Spinal cord (tissue), 9 donors: ENCODE measurements at regions not wholly inside any gene's neighbourhood (a gene's known extent, or its start where the extent isn't known, plus 50 kb on each side); places are given as distances from the start of the nearest gene placed in this dataset.

Source experiments
- DNase-seq, 6 donors: peaks; one replicate each; pipeline versions ENCODE4 v3.0.0 to v3.0.0-alpha.2; 2013 to 2015; ENCODE audit warnings: low spot score in 6 of 6, low read depth in 4 of 6
- H3K27ac ChIP-seq: one replicate; pipeline ENCODE4 v1.5.1; 2013; ENCODE audit warnings: low read depth, low read length, control low read depth
- H3K27me3 ChIP-seq: one replicate; pipeline ENCODE4 v1.6.1; 2013; ENCODE audit warnings: low read length; ENCODE audit not compliant: control insufficient read depth, insufficient read depth
- H3K36me3 ChIP-seq: one replicate; pipeline ENCODE4 v1.6.1; 2013; ENCODE audit warnings: low read length; ENCODE audit not compliant: control insufficient read depth, insufficient read depth
- H3K4me1 ChIP-seq: one replicate; pipeline ENCODE4 v1.6.1; 2013; ENCODE audit warnings: low read length; ENCODE audit not compliant: control insufficient read depth, insufficient read depth
- H3K4me3 ChIP-seq: one replicate; pipeline ENCODE4 v1.5.1; 2013; ENCODE audit warnings: low read depth, low read length, control low read depth
- H3K9me3 ChIP-seq: one replicate; pipeline ENCODE4 v1.6.1; 2013; ENCODE audit warnings: low read length; ENCODE audit not compliant: control insufficient read depth, insufficient read depth
- WGBS: methylation state at CpG from one replicate; pipeline ENCODE4 v1.1.5; 2013; ENCODE audit warnings: missing lambda C conversion rate; ENCODE audit not compliant: insufficient coverage; 5-methylcytosine and 5-hydroxymethylcytosine counted together
- donor health status: healthy.

- peaks cover 12% of the 10 kb centered on the region for H3K4me1 ChIP-seq
- H3K9me3 ChIP-seq, result no peaks in the 10 kb centered on the region
- H3K36me3 ChIP-seq, result no peaks in the 10 kb centered on the region
- H3K4me3 ChIP-seq, result no peak overlapping the region
- no peak overlapping the region for H3K27ac ChIP-seq
- H3K27me3 ChIP-seq, result no peaks in the 10 kb centered on the region
- DNase-seq, result no peak
- WGBS, result 50% methylated on average over 7 of the region's 7 CpGs
Observed at GRCh38 chr5:61610678-61611024, 278.6 kb downstream of the ZSWIM6 start.

- H3K27ac ChIP-seq, result no peak overlapping the region
- no peaks in the 10 kb centered on the region for H3K36me3 ChIP-seq
- 29% methylated on average over 5 of the region's 8 CpGs for WGBS
- DNase-seq, result peak in 1 of 6 donors; percentile 65
- no peak overlapping the region for H3K4me3 ChIP-seq
- no peaks in the 10 kb centered on the region for H3K27me3 ChIP-seq
- H3K4me1 ChIP-seq, result peaks cover 21% of the 10 kb centered on the region
- H3K9me3 ChIP-seq, result no peaks in the 10 kb centered on the region
Observed at GRCh38 chr5:61612431-61612830, 280.4 kb downstream of the ZSWIM6 start.

GRCh38 chr5:61613679-61614078 is 281.6 kb downstream of the ZSWIM6 start:
- no peak overlapping the region for H3K27ac ChIP-seq
- no peaks in the 10 kb centered on the region for H3K36me3 ChIP-seq
- H3K9me3 ChIP-seq, result no peaks in the 10 kb centered on the region
- no peaks in the 10 kb centered on the region for H3K27me3 ChIP-seq
- WGBS, result 97% methylated on average over 6 of the region's 6 CpGs
- H3K4me3 ChIP-seq, result no peak overlapping the region
- H3K4me1 ChIP-seq, result peaks cover 21% of the 10 kb centered on the region
- DNase-seq, result no peak

- Histone ChIP-seq H3K4me3 (no peak overlapping the region), H3K36me3 (no peaks in the 10 kb centered on the region), H3K27me3 (no peaks in the 10 kb centered on the region), H3K4me1 (peaks cover 25% of the 10 kb centered on the region), H3K9me3 (no peaks in the 10 kb centered on the region), H3K27ac (no peak overlapping the region)
- 80% methylated on average over 1 of the region's 3 CpGs for WGBS
- no peak for DNase-seq
Observed at GRCh38 chr5:61614606-61615005, 282.5 kb downstream of the ZSWIM6 start.

- Histone ChIP-seq H3K27me3 (no peaks in the 10 kb centered on the region), H3K36me3 (no peaks in the 10 kb centered on the region), H3K27ac (no peak overlapping the region), H3K4me3 (no peak overlapping the region), H3K4me1 (peaks cover 39% of the 10 kb centered on the region), H3K9me3 (no peaks in the 10 kb centered on the region)
- peak in 1 of 6 donors; percentile 28 for DNase-seq
- WGBS, result 45% methylated on average over 2 of the region's 3 CpGs
Observed at GRCh38 chr5:61617039-61617438, 285.0 kb downstream of the ZSWIM6 start.

GRCh38 chr5:61617995-61618525 is 286.0 kb downstream of the ZSWIM6 start:
- 100% methylated on average over 1 of the region's 2 CpGs for WGBS
- no peak for DNase-seq
- Histone ChIP-seq H3K27ac (no peak overlapping the region), H3K36me3 (no peaks in the 10 kb centered on the region), H3K4me3 (no peak overlapping the region), H3K9me3 (no peaks in the 10 kb centered on the region), H3K4me1 (peaks cover 42% of the 10 kb centered on the region), H3K27me3 (no peaks in the 10 kb centered on the region)

GRCh38 chr5:61618577-61618976 is 286.5 kb downstream of the ZSWIM6 start:
- Histone ChIP-seq H3K27ac (no peak overlapping the region), H3K4me1 (peaks cover 45% of the 10 kb centered on the region), H3K36me3 (no peaks in the 10 kb centered on the region), H3K9me3 (no peaks in the 10 kb centered on the region), H3K4me3 (no peak overlapping the region), H3K27me3 (no peaks in the 10 kb centered on the region)
- 88% methylated on average over 3 of the region's 4 CpGs for WGBS
- DNase-seq, result no peak

GRCh38 chr5:61619289-61619688 is 287.2 kb downstream of the ZSWIM6 start:
- no peaks in the 10 kb centered on the region for H3K36me3 ChIP-seq
- peaks cover 43% of the 10 kb centered on the region for H3K4me1 ChIP-seq
- no peaks in the 10 kb centered on the region for H3K27me3 ChIP-seq
- WGBS, result 78% methylated on average over 3 of the region's 3 CpGs
- H3K9me3 ChIP-seq, result no peaks in the 10 kb centered on the region
- H3K4me3 ChIP-seq, result no peak overlapping the region
- no peak for DNase-seq
- H3K27ac ChIP-seq, result peak overlapping the region; percentile 30

GRCh38 chr5:61619777-61620518 is 287.9 kb downstream of the ZSWIM6 start:
- Histone ChIP-seq H3K27ac (peak overlapping the region; percentile 30), H3K4me3 (no peak overlapping the region), H3K4me1 (peaks cover 44% of the 10 kb centered on the region), H3K27me3 (no peaks in the 10 kb centered on the region), H3K9me3 (no peaks in the 10 kb centered on the region), H3K36me3 (no peaks in the 10 kb centered on the region)
- peak in 2 of 6 donors; percentile 38 to 76 for DNase-seq
- WGBS, result 54% methylated on average over 6 of the region's 8 CpGs

GRCh38 chr5:61620699-61621182 is 288.7 kb downstream of the ZSWIM6 start:
- peak in 2 of 6 donors; percentile 3 to 52 for DNase-seq
- Histone ChIP-seq H3K4me3 (no peak overlapping the region), H3K27ac (peak overlapping the region; percentile 30), H3K4me1 (peaks cover 52% of the 10 kb centered on the region), H3K36me3 (no peaks in the 10 kb centered on the region), H3K9me3 (no peaks in the 10 kb centered on the region), H3K27me3 (no peaks in the 10 kb centered on the region)
- 25% methylated on average over 4 of the region's 4 CpGs for WGBS
